HFF-Myc (cell line): ENCODE measurements at regions not wholly inside any gene's neighbourhood (a gene's known extent, or its start where the extent isn't known, plus 50 kb on each side); places are given as distances from the start of the nearest gene placed in this dataset.

Experiments
- DNase-seq: peaks from one replicate; pipeline ENCODE4 v3.0.0-alpha.2; 2011; ENCODE audit warnings: low read depth; ENCODE audit errors: extremely low read depth
- H3K4me3 ChIP-seq: replicated peaks from 2 replicates; pipeline ENCODE4 v1.5.1; 2011; ENCODE audit warnings: low read depth, mild to moderate bottlenecking, control low read depth, low read length
- CTCF ChIP-seq: IDR thresholded peaks from 2 replicates; pipeline ENCODE4 v1.5.1; 2012; ENCODE audit warnings: mild to moderate bottlenecking, low read depth, low read length, control low read depth; ENCODE audit errors: missing control alignments

GRCh38 chr18:8458546-8459215 is 150.6 kb upstream of the RAB12 start:
- H3K4me3 ChIP-seq: no peak overlapping the region
- TF ChIP-seq CTCF: no peak
- no peak for DNase-seq

- no peak for DNase-seq
- H3K4me3 ChIP-seq: no peak overlapping the region
- no peak for TF ChIP-seq CTCF
These were observed 148.5 kb upstream of the RAB12 start for GRCh38 chr18:8460748-8461147.

GRCh38 chr18:8461544-8461943 is 147.7 kb upstream of the RAB12 start:
- TF ChIP-seq CTCF: no peak
- no peak overlapping the region for H3K4me3 ChIP-seq
- DNase-seq: no peak

- no peak overlapping the region for H3K4me3 ChIP-seq
- no peak for TF ChIP-seq CTCF
- no peak for DNase-seq
These were observed 146.5 kb upstream of the RAB12 start for GRCh38 chr18:8462651-8463185.

- TF ChIP-seq CTCF: no peak
- no peak overlapping the region for H3K4me3 ChIP-seq
- no peak for DNase-seq
These were observed 145.4 kb upstream of the RAB12 start for GRCh38 chr18:8463791-8464190.

- no peak overlapping the region for H3K4me3 ChIP-seq
- TF ChIP-seq CTCF: no peak
- DNase-seq: no peak
These were observed 141.0 kb upstream of the RAB12 start for GRCh38 chr18:8468191-8468590.

GRCh38 chr18:8468921-8469335 is 140.3 kb upstream of the RAB12 start:
- TF ChIP-seq CTCF: no peak
- peak; percentile 15 for DNase-seq
- H3K4me3 ChIP-seq: no peak overlapping the region
